IMR-90 (cell line): ENCODE measurements at regions not wholly inside any gene's neighbourhood (a gene's known extent, or its start where the extent isn't known, plus 50 kb on each side); places are given as distances from the start of the nearest gene placed in this dataset.

ENCODE experiments used
- ATAC-seq: fragments of 200-7000 bp; cut with Tn5 transposase; 2 replicates; pipeline ENCODE4 v1.9.1; 2020; ENCODE audit warnings: low read depth, mild to moderate bottlenecking, moderate library complexity
- BruUV-seq: library from RNA; stranded (reverse); fragments of 400-500 nt; replicated peaks from 2 replicates; lab custom pipeline; 2021; lab: Mats Ljungman, UMichigan
- CTCF ChIA-PET: fragments of 300-600 bp; formaldehyde crosslinking; extraction: SDS; loops from one replicate; lab custom pipeline; 2021; ENCODE audit warnings: antibody characterized with exemption; lab: Yijun Ruan, JAX
- POLR2A ChIA-PET: fragments of 300-600 bp; sonication (Branson Sonifier 250); formaldehyde crosslinking; loops from one replicate; lab custom pipeline; 2022; ENCODE audit warnings: antibody characterized with exemption; ENCODE audit not compliant: unreplicated experiment; lab: Charles Lee
- DNase-seq: peaks from one replicate; pipeline ENCODE4 v3.0.0; 2013
- H2AFZ ChIP-seq: replicated peaks from 2 replicates; pipeline ENCODE3; 2013; ENCODE audit warnings: low read length, mild to moderate bottlenecking; ENCODE audit not compliant: poor library complexity
- H2AK5ac ChIP-seq: 2 replicates; pipeline ENCODE4 v1.6.1; 2013; ENCODE audit warnings: low read depth, low read length, inconsistent platforms
- H2AK9ac ChIP-seq: replicated peaks from 2 replicates; pipeline ENCODE3; 2013; ENCODE audit warnings: mild to moderate bottlenecking, low read depth, low read length, moderate library complexity; ENCODE audit not compliant: poor library complexity
- H2BK120ac ChIP-seq: 2 replicates; pipeline ENCODE4 v1.6.1; 2013; ENCODE audit warnings: low read depth, low read length, inconsistent platforms
- H2BK15ac ChIP-seq: 3 replicates; pipeline ENCODE4 v1.6.1; 2013; ENCODE audit warnings: low read depth, low read length, inconsistent platforms
- H2BK20ac ChIP-seq: 2 replicates; pipeline ENCODE4 v1.6.1; 2013; ENCODE audit warnings: low read depth, mild to moderate bottlenecking, inconsistent platforms, low read length, moderate library complexity
- H2BK5ac ChIP-seq: 2 replicates; pipeline ENCODE4 v1.6.1; 2013; ENCODE audit warnings: mild to moderate bottlenecking, low read depth, low read length, inconsistent platforms; ENCODE audit not compliant: poor library complexity, severe bottlenecking
- H3K14ac ChIP-seq: replicated peaks from 2 replicates; pipeline ENCODE4 v1.6.1; 2013; ENCODE audit warnings: low read depth, low read length, inconsistent platforms
- H3K18ac ChIP-seq: 2 replicates; pipeline ENCODE4 v1.6.1; 2013; ENCODE audit warnings: low read depth, low read length, control low read depth
- H3K23ac ChIP-seq: 2 replicates; pipeline ENCODE4 v1.6.1; 2013; ENCODE audit warnings: low read depth, low read length, inconsistent platforms
- H3K27ac ChIP-seq: 2 replicates; pipeline ENCODE4 v1.5.1; 2013; ENCODE audit warnings: mild to moderate bottlenecking, control low read depth, low read length; ENCODE audit not compliant: insufficient read depth
- H3K27me3 ChIP-seq: 2 replicates; pipeline ENCODE4 v1.6.1; 2013; ENCODE audit warnings: low read length; ENCODE audit not compliant: control insufficient read depth, insufficient read depth
- H3K36me3 ChIP-seq: 2 replicates; pipeline ENCODE4 v1.6.1; 2013; ENCODE audit warnings: low read length, mixed read lengths; ENCODE audit not compliant: control insufficient read depth, insufficient read depth
- H3K4ac ChIP-seq: 2 replicates; pipeline ENCODE4 v1.6.1; 2013; ENCODE audit warnings: low read depth, low read length, inconsistent platforms
- H3K4me1 ChIP-seq: 2 replicates; pipeline ENCODE4 v1.6.1; 2013; ENCODE audit warnings: low read length, mixed read lengths; ENCODE audit not compliant: control insufficient read depth, insufficient read depth
- H3K4me2 ChIP-seq: 2 replicates; pipeline ENCODE4 v1.6.1; 2013; ENCODE audit warnings: low read depth, mild to moderate bottlenecking, control low read depth, low read length, moderate library complexity
- H3K4me3 ChIP-seq: 2 replicates; pipeline ENCODE4 v1.5.1; 2013; ENCODE audit warnings: low read depth, mild to moderate bottlenecking, control low read depth, low read length, moderate library complexity; ENCODE audit not compliant: insufficient read depth
- H3K56ac ChIP-seq: 2 replicates; pipeline ENCODE4 v1.6.1; 2013; ENCODE audit warnings: low read length, inconsistent platforms; ENCODE audit not compliant: insufficient read depth; ENCODE audit errors: extremely low read depth
- H3K79me1 ChIP-seq, 2 experiments: 2 replicates each; pipeline ENCODE4 v1.6.1; 2013; ENCODE audit warnings: low read length in 2 of 2, inconsistent platforms in 1 of 2, low read depth in 1 of 2
- H3K9ac ChIP-seq: 2 replicates; pipeline ENCODE4 v1.6.1; 2013; ENCODE audit warnings: low read depth, low read length, control low read depth
- H3K9me1 ChIP-seq: 2 replicates; pipeline ENCODE4 v1.6.1; 2013; ENCODE audit warnings: low read length, inconsistent platforms; ENCODE audit not compliant: insufficient read depth
- H3K9me3 ChIP-seq: 2 replicates; pipeline ENCODE4 v1.6.1; 2013; ENCODE audit warnings: low read length; ENCODE audit not compliant: control insufficient read depth, insufficient read depth
- H4K20me1 ChIP-seq: 2 replicates; pipeline ENCODE4 v1.6.1; 2013; ENCODE audit warnings: low read length, inconsistent platforms; ENCODE audit not compliant: insufficient read depth
- H4K5ac ChIP-seq: 2 replicates; pipeline ENCODE4 v1.6.1; 2013; ENCODE audit warnings: mild to moderate bottlenecking, low read depth, low read length, control low read depth
- H4K8ac ChIP-seq, 2 experiments: 2 replicates each; pipeline ENCODE4 v1.6.1; 2013; ENCODE audit warnings: low read depth in 2 of 2, low read length in 2 of 2, control low read depth in 1 of 2, inconsistent platforms in 1 of 2
- H4K91ac ChIP-seq: 2 replicates; pipeline ENCODE4 v1.6.1; 2013; ENCODE audit warnings: low read depth, low read length, inconsistent platforms; ENCODE audit not compliant: insufficient read depth
- ELK1 ChIP-seq: fragments of 150-350 bp; IDR thresholded peaks from 2 replicates; pipeline ENCODE4 v1.6.1; 2016; ENCODE audit warnings: low read depth, mild to moderate bottlenecking, low read length, moderate library complexity, borderline replicate concordance
- POLR2A ChIP-seq: IDR thresholded peaks from 2 replicates; pipeline ENCODE4 v1.6.1; 2012; ENCODE audit warnings: mild to moderate bottlenecking, low read depth, low read length
- RCOR1 ChIP-seq: IDR thresholded peaks from 2 replicates; pipeline ENCODE4 v1.6.1; 2012; ENCODE audit warnings: mild to moderate bottlenecking, low read length, improper control_type of control experiment; ENCODE audit not compliant: insufficient replicate concordance
- RFX5 ChIP-seq: IDR thresholded peaks from 2 replicates; pipeline ENCODE4 v1.8.0; 2012; ENCODE audit warnings: low read depth, mild to moderate bottlenecking, low read length, moderate library complexity
- WGBS, 2 experiments: methylation state at CpG; one replicate each; pipeline versions ENCODE4 v1.1.5 to v1.1.7; 2013; ENCODE audit warnings: missing lambda C conversion rate in 2 of 2; ENCODE audit not compliant: insufficient read length in 1 of 2; ENCODE audit errors: extremely low coverage in 2 of 2; 5-methylcytosine and 5-hydroxymethylcytosine counted together
- dilution Hi-C: fragments of 300-500 bp; cut with HindIII; formaldehyde crosslinking; loops from one replicate; pipeline ENCODE4 v1.14.3; 2018; ENCODE audit warnings: low sequenced_read_pairs; ENCODE audit not compliant: unreplicated experiment
- in situ Hi-C: fragments of 300-500 bp; cut with MboI; formaldehyde crosslinking; loops from 3 replicates; pipeline ENCODE4 v1.14.3; 2019; ENCODE audit warnings: low sequenced_read_pairs, inconsistent platforms, mixed read lengths
- intact Hi-C: fragments of 100-400 bp; cut with micrococcal nuclease; formaldehyde crosslinking; loops from 2 replicates; pipeline ENCODE4 v1.10.0; 2022

DNA sequence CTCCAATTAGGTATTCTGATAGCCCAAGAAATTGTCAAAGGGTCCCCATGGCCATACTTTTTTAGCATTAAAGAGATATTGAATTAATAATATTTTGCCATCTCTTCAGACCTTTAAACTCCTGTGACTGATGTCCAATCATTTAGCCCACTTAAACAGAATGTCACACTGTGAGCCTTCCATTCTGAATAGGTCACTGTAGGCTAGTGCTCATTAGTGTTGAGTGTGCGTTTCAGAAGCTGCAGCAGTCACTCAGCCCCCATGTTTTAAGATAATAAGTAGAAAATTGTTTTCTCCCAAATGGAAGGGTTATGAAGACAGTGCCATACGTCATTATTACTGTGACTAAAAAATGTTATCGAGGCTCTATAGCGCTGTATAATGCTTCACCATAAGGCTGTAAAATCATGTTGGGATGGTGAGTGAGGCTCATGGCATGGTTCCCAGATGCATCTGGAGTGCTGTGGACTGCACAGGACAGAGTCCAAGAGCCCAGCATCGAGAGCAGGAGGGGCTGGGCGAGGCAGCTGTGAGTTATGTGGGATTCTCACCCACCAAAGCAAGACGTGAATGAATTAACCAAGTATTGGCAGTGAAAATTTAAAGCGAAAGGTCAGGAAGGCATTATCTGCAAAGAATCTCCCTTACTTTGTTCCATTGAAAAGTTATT, 2112.9 kb upstream of the WWC1 start:
- DNase-seq = no peak
- CTCF ChIA-PET = interaction anchor here (0.6 kb wide), 1 partner anchor 622 kb away, joined by 3 read pairs; no protein-coding TSS in a partner anchor
- Histone ChIP-seq H3K18ac (no peak overlapping the region), H3K79me1 (no peaks in the 10 kb centered on the region), H2AFZ (no peak overlapping the region), H4K5ac (no peak overlapping the region), H2BK20ac (no peak overlapping the region), H4K91ac (no peak overlapping the region), H2BK15ac (no peak overlapping the region), H3K23ac (no peak overlapping the region), H3K4me1 (no peaks in the 10 kb centered on the region), H2BK5ac (no peak overlapping the region), H4K8ac (no peak overlapping the region), H3K27me3 (no peaks in the 10 kb centered on the region), H2AK5ac (no peak overlapping the region), H3K36me3 (no peaks in the 10 kb centered on the region), H3K4me3 (no peak overlapping the region), H2AK9ac (no peak overlapping the region), H3K4me2 (no peak overlapping the region), H4K20me1 (no peaks in the 10 kb centered on the region), H2BK120ac (no peak overlapping the region), H3K56ac (no peak overlapping the region), H3K9me3 (peaks cover 8% of the 10 kb centered on the region), H3K9ac (no peak overlapping the region), H3K14ac (no peak overlapping the region), H3K9me1 (no peaks in the 10 kb centered on the region), H3K27ac (no peak overlapping the region), H3K4ac (no peak overlapping the region)
- WGBS, 2 experiments = no CpG with 5 or more reads among the region's 8 CpGs
- no peak for ATAC-seq
- intact Hi-C loops = no loop called here
- dilution Hi-C loops = no loop called here
- TF ChIP-seq RFX5 (no peak), RCOR1 (no peak), ELK1 (no peak), POLR2A (no peak)
- POLR2A ChIA-PET = no interaction called here
- in situ Hi-C loops = no loop called here
- BruUV-seq = no TSS peak
